H1 (cell line): ENCODE measurements at regions not wholly inside any gene's neighbourhood (a gene's known extent, or its start where the extent isn't known, plus 50 kb on each side); places are given as distances from the start of the nearest gene placed in this dataset.

ENCODE experiments used
- CTCF ChIA-PET: fragments of 300-600 bp; sonication (Branson Sonifier 250); formaldehyde crosslinking; loops from one replicate; lab custom pipeline; 2021; ENCODE audit not compliant: partially characterized antibody; lab: Charles Lee
- POLR2A ChIA-PET: fragments of 300-600 bp; sonication (Branson Sonifier 250); formaldehyde crosslinking; loops from one replicate; lab custom pipeline; 2021; ENCODE audit warnings: inconsistent platforms; ENCODE audit not compliant: partially characterized antibody; lab: Charles Lee
- DNase-seq, 2 experiments: peaks; one replicate each; pipeline versions ENCODE4 v3.0.0 to v3.0.0-alpha.2; 2010 to 2022; ENCODE audit warnings: low spot score in 2 of 2, low read depth in 1 of 2, mixed read lengths in 1 of 2
- FAIRE-seq: peaks from 2 replicates; lab custom pipeline; 2011; peaks lifted over from hg19 to GRCh38; lab: Jason Lieb, UNC
- H2AFZ ChIP-seq: 2 replicates; pipeline ENCODE4 v1.8.1; 2012; ENCODE audit warnings: low read length, inconsistent platforms
- H2AK5ac ChIP-seq: 2 replicates; pipeline ENCODE4 v1.6.1; 2013; ENCODE audit warnings: low read depth, low read length
- H2BK120ac ChIP-seq: replicated peaks from 2 replicates; pipeline ENCODE3; 2013; ENCODE audit warnings: low read depth, low read length, inconsistent platforms
- H2BK12ac ChIP-seq: 2 replicates; pipeline ENCODE4 v1.6.1; 2013; ENCODE audit warnings: low read depth, low read length
- H2BK15ac ChIP-seq: 2 replicates; pipeline ENCODE4 v1.6.1; 2013; ENCODE audit warnings: low read length
- H2BK20ac ChIP-seq: 2 replicates; pipeline ENCODE4 v1.6.1; 2013; ENCODE audit warnings: low read length
- H2BK5ac ChIP-seq: 2 replicates; pipeline ENCODE4 v1.6.1; 2013; ENCODE audit warnings: low read depth, low read length
- H3K14ac ChIP-seq: 2 replicates; pipeline ENCODE4 v1.6.1; 2013; ENCODE audit warnings: inconsistent platforms; ENCODE audit not compliant: insufficient read length
- H3K18ac ChIP-seq: 2 replicates; pipeline ENCODE4 v1.6.1; 2013; ENCODE audit warnings: low read length; ENCODE audit errors: extremely low read depth
- H3K23ac ChIP-seq: 2 replicates; pipeline ENCODE4 v1.6.1; 2013; ENCODE audit warnings: inconsistent platforms; ENCODE audit not compliant: insufficient read length
- H3K23me2 ChIP-seq: 2 replicates; pipeline ENCODE4 v1.6.1; 2013; ENCODE audit warnings: low read depth, low read length
- H3K27ac ChIP-seq: 2 replicates; pipeline ENCODE4 v1.6.1; 2011; ENCODE audit warnings: low read depth, low read length, inconsistent platforms
- H3K27me3 ChIP-seq, 4 experiments: replicated peaks in 1 of 4; 1 replicate in 1 of 4; 2 replicates in 3 of 4; pipeline versions ENCODE4 v1.6.1 to v1.8.1; 2011 to 2013; ENCODE audit warnings: low read length in 3 of 4, mild to moderate bottlenecking in 3 of 4, inconsistent platforms in 2 of 4, mixed read lengths in 2 of 4, moderate library complexity in 1 of 4; ENCODE audit not compliant: control insufficient read depth in 3 of 4, insufficient read depth in 3 of 4; ENCODE audit errors: extremely low read depth in 1 of 4
- H3K36me3 ChIP-seq, 4 experiments: 2 replicates each; pipeline versions ENCODE4 v1.6.1 to v1.8.1; 2011 to 2013; ENCODE audit warnings: mild to moderate bottlenecking in 4 of 4, low read length in 3 of 4, moderate library complexity in 2 of 4, control low read depth in 1 of 4, inconsistent platforms in 1 of 4; ENCODE audit not compliant: insufficient read depth in 4 of 4, control insufficient read depth in 2 of 4
- H3K4ac ChIP-seq: replicated peaks from 2 replicates; pipeline ENCODE3; 2013; ENCODE audit warnings: low read length, low read depth, mixed read lengths, inconsistent platforms; ENCODE audit not compliant: insufficient read length
- H3K4me1 ChIP-seq, 4 experiments: replicated peaks in 1 of 4; 1 replicate in 1 of 4; 2 replicates in 3 of 4; pipeline versions ENCODE4 v1.6.1 to v1.8.1; 2011 to 2013; ENCODE audit warnings: low read length in 3 of 4, inconsistent platforms in 2 of 4, mixed read lengths in 1 of 4; ENCODE audit not compliant: insufficient read depth in 4 of 4, control insufficient read depth in 3 of 4
- H3K4me2 ChIP-seq, 2 experiments: 2 replicates each; pipeline versions ENCODE4 v1.6.1 to v1.8.1; 2011 to 2013; ENCODE audit warnings: low read depth in 2 of 2, low read length in 2 of 2, control low read depth in 1 of 2, inconsistent platforms in 1 of 2, mild to moderate bottlenecking in 1 of 2; ENCODE audit not compliant: insufficient read depth in 1 of 2
- H3K4me3 ChIP-seq, 4 experiments: fragments of 200-600, 300-600 bp in 1 of 4; sonication (generic), shearing (Covaris generic), sonication (Bioruptor Twin) in 1 of 4; 2 replicates each; pipeline versions ENCODE4 v1.5.1 to v1.8.1; 2011 to 2016; ENCODE audit warnings: low read length in 4 of 4, low read depth in 3 of 4, control low read depth in 2 of 4, inconsistent platforms in 2 of 4, mild to moderate bottlenecking in 2 of 4, mixed read lengths in 1 of 4, moderate library complexity in 1 of 4; ENCODE audit not compliant: insufficient read depth in 2 of 4; ENCODE audit errors: extremely low read depth in 1 of 4
- H3K56ac ChIP-seq: replicated peaks from 2 replicates; pipeline ENCODE3; 2013; ENCODE audit warnings: low read depth, mild to moderate bottlenecking, mixed read lengths, low read length, inconsistent platforms; ENCODE audit not compliant: insufficient read length
- H3K79me1 ChIP-seq: 2 replicates; pipeline ENCODE4 v1.6.1; 2013; ENCODE audit warnings: low read depth, low read length, control low read depth
- H3K79me2 ChIP-seq, 2 experiments: 2 replicates each; pipeline versions ENCODE4 v1.6.1 to v1.8.1; 2012 to 2013; ENCODE audit warnings: low read length in 2 of 2, mild to moderate bottlenecking in 2 of 2, inconsistent platforms in 1 of 2; ENCODE audit not compliant: insufficient read depth in 2 of 2, control insufficient read depth in 1 of 2
- H3K9ac ChIP-seq, 4 experiments: replicated peaks in 1 of 4; 1 replicate in 1 of 4; 2 replicates in 3 of 4; pipeline versions ENCODE4 v1.6.1 to v1.8.1; 2011 to 2013; ENCODE audit warnings: low read depth in 3 of 4, low read length in 3 of 4, control low read depth in 2 of 4, mild to moderate bottlenecking in 2 of 4, moderate library complexity in 2 of 4, inconsistent platforms in 1 of 4; ENCODE audit errors: extremely low read depth in 1 of 4
- H3K9me3 ChIP-seq, 2 experiments: 2 replicates each; pipeline versions ENCODE4 v1.6.1 to v1.8.1; 2012 to 2013; ENCODE audit warnings: mild to moderate bottlenecking in 2 of 2, moderate library complexity in 2 of 2, control low read depth in 1 of 2, inconsistent platforms in 1 of 2, low read depth in 1 of 2, low read length in 1 of 2, mixed read lengths in 1 of 2; ENCODE audit not compliant: insufficient read depth in 2 of 2
- H4K20me1 ChIP-seq, 2 experiments: replicated peaks in 1 of 2; 2 replicates each; pipeline versions ENCODE3 to v1.8.1; 2011 to 2013; ENCODE audit warnings: inconsistent platforms in 2 of 2, low read length in 2 of 2, mild to moderate bottlenecking in 1 of 2; ENCODE audit not compliant: insufficient read depth in 2 of 2, control insufficient read depth in 1 of 2
- H4K5ac ChIP-seq: 2 replicates; pipeline ENCODE4 v1.6.1; 2013; ENCODE audit warnings: low read length, low read depth, mixed read lengths, inconsistent platforms; ENCODE audit not compliant: insufficient read length
- H4K8ac ChIP-seq: 2 replicates; pipeline ENCODE4 v1.8.0; 2013; ENCODE audit warnings: mild to moderate bottlenecking, moderate library complexity, low read length, inconsistent platforms; ENCODE audit not compliant: insufficient read depth; ENCODE audit errors: extremely low read depth
- H4K91ac ChIP-seq: replicated peaks from 2 replicates; pipeline ENCODE3; 2013; ENCODE audit warnings: low read length, mixed read lengths, inconsistent platforms; ENCODE audit not compliant: insufficient read length
- CHD1 ChIP-seq: IDR thresholded peaks from 2 replicates; pipeline ENCODE4 v1.6.1; 2012; ENCODE audit warnings: low read depth, low read length, improper control_type of control experiment
- EGR1 ChIP-seq: IDR thresholded peaks from 2 replicates; pipeline ENCODE4 v1.6.1; 2011; ENCODE audit warnings: low read depth, low read length, borderline replicate concordance
- HDAC6 ChIP-seq: IDR thresholded peaks from one replicate; pipeline ENCODE4 v1.7.1; 2012; ENCODE audit warnings: low read depth, mild to moderate bottlenecking, inconsistent platforms, low read length, moderate library complexity
- JUND ChIP-seq: IDR thresholded peaks from 2 replicates; pipeline ENCODE4 v1.6.1; 2011; ENCODE audit warnings: mild to moderate bottlenecking, improper control_type of control experiment, low read length
- NRF1 ChIP-seq: IDR thresholded peaks from 2 replicates; pipeline ENCODE4 v1.6.1; 2011; ENCODE audit warnings: mild to moderate bottlenecking, low read depth, low read length, improper control_type of control experiment
- POLR2AphosphoS5 ChIP-seq: IDR thresholded peaks from 2 replicates; pipeline ENCODE4 v1.6.1; 2011; ENCODE audit warnings: low read depth, low read length
- SAP30 ChIP-seq: fragments of 300-600 bp; sonication (generic); IDR thresholded peaks from 2 replicates; pipeline ENCODE4 v1.7.1; 2012; ENCODE audit warnings: low read length, moderate library complexity, mild to moderate bottlenecking, inconsistent platforms; ENCODE audit not compliant: insufficient read depth, insufficient replicate concordance
- SP1 ChIP-seq: IDR thresholded peaks from 2 replicates; pipeline ENCODE4 v1.6.1; 2011; ENCODE audit warnings: low read depth, low read length
- SUZ12 ChIP-seq: fragments of 200-600 bp; sonication (generic); IDR thresholded peaks from 2 replicates; pipeline ENCODE4 v1.6.1; 2012; ENCODE audit warnings: mild to moderate bottlenecking, inconsistent platforms, low read length, moderate library complexity, mixed read lengths
- TAF7 ChIP-seq: optimal IDR thresholded peaks from 2 replicates; pipeline ENCODE3; 2011; ENCODE audit warnings: low read depth, mild to moderate bottlenecking, inconsistent platforms, low read length, moderate library complexity, borderline replicate concordance
- TCF12 ChIP-seq: IDR thresholded peaks from 2 replicates; pipeline ENCODE4 v1.6.1; 2011; ENCODE audit warnings: low read depth, mild to moderate bottlenecking, low read length
- WGBS, 2 experiments: shearing (Covaris generic) in 1 of 2; methylation state at CpG; one replicate each; pipeline versions ENCODE4 v1.1.6 to v1.1.7; 2013 to 2015; ENCODE audit warnings: low lambda C conversion rate in 2 of 2, mixed read lengths in 2 of 2, inconsistent platforms in 1 of 2, low coverage in 1 of 2, missing lambda C conversion rate in 1 of 2; ENCODE audit not compliant: insufficient replicate concordance in 2 of 2, insufficient coverage in 1 of 2, insufficient read length in 1 of 2; ENCODE audit errors: extremely low coverage in 1 of 2, missing lambda C conversion rate in 1 of 2; 5-methylcytosine and 5-hydroxymethylcytosine counted together
- TF ChIP-seq, protein P1 (sequence below): IDR thresholded peaks from 2 replicates; pipeline ENCODE4 v1.6.1; 2012; ENCODE audit warnings: inconsistent platforms
- TF ChIP-seq, protein P2 (sequence below), 3 experiments: IDR thresholded peaks; 1 replicate in 2 of 3; 2 replicates in 1 of 3; pipeline versions ENCODE4 v1.5.1 to v1.6.1; 2011; ENCODE audit warnings: low read length in 3 of 3, mild to moderate bottlenecking in 3 of 3, inconsistent platforms in 2 of 3, low read depth in 1 of 3, moderate library complexity in 1 of 3; ENCODE audit not compliant: insufficient read depth in 1 of 3; ENCODE audit errors: control extremely low read depth in 1 of 3

DNA sequence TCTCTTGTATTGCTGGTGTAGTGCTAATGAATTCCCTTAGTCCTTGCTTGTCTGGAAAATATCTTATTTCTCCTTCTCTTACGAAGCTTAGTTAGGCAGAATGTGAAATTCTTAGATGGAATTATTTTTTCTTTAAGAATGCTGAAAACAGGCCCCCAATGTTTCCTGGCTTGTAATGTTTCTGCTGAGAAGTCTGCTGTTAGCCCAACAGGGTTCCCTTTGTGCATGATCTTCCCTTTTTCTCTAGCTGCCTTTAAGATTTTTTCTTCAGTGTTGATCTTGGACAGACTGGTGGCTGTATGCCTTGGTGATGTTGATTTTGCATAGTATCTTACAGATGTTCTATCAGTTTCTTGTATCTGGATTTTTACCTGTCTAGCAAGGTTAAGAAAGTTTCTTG lies 191.3 kb upstream of the DMRTA1 start:
- Histone ChIP-seq H3K79me1 (no peaks in the 10 kb centered on the region), H3K4ac (no peak overlapping the region), H3K4me1 (no peaks in the 10 kb centered on the region), H3K79me2 (no peaks in the 10 kb centered on the region), H4K91ac (no peak overlapping the region), H3K23me2 (no peaks in the 10 kb centered on the region), H4K5ac (no peak overlapping the region), H3K56ac (no peak overlapping the region), H3K14ac (no peak overlapping the region), H2AFZ (no peak overlapping the region), H3K4me3 (no peak overlapping the region), H2BK12ac (no peak overlapping the region), H2BK5ac (no peak overlapping the region), H3K9ac (no peak overlapping the region), H3K27me3 (no peaks in the 10 kb centered on the region), H3K23ac (no peak overlapping the region), H2BK120ac (no peak overlapping the region), H3K36me3 (no peaks in the 10 kb centered on the region), H4K8ac (no peak overlapping the region), H3K9me3 (peaks cover 10 to 19% of the 10 kb centered on the region in 2 experiments), H2AK5ac (no peak overlapping the region), H3K18ac (no peak overlapping the region), H3K27ac (no peak overlapping the region), H4K20me1 (no peaks in the 10 kb centered on the region), H3K4me2 (no peak overlapping the region), H2BK20ac (no peak overlapping the region), H2BK15ac (no peak overlapping the region)
- POLR2A ChIA-PET = no interaction called here
- WGBS, 2 experiments = 94% methylated on average over 1 of the region's 1 CpG; no CpG with 5 or more reads in 1 of the 2 experiments
- no peak for DNase-seq
- CTCF ChIA-PET = interaction anchor here (6.9 kb wide), 1 partner anchor 11 kb away, joined by 37 read pairs; no protein-coding TSS in a partner anchor
- FAIRE-seq = no peak
- TF ChIP-seq, protein P1, sequence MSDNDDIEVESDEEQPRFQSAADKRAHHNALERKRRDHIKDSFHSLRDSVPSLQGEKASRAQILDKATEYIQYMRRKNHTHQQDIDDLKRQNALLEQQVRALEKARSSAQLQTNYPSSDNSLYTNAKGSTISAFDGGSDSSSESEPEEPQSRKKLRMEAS = no peak
- TF ChIP-seq SAP30 (no peak), TAF7 (no peak), CHD1 (no peak), EGR1 (no peak), SUZ12 (no peak), SP1 (no peak), TCF12 (no peak), POLR2AphosphoS5 (no peak), NRF1 (no peak), JUND (no peak), HDAC6 (no peak)
- TF ChIP-seq, protein P2, sequence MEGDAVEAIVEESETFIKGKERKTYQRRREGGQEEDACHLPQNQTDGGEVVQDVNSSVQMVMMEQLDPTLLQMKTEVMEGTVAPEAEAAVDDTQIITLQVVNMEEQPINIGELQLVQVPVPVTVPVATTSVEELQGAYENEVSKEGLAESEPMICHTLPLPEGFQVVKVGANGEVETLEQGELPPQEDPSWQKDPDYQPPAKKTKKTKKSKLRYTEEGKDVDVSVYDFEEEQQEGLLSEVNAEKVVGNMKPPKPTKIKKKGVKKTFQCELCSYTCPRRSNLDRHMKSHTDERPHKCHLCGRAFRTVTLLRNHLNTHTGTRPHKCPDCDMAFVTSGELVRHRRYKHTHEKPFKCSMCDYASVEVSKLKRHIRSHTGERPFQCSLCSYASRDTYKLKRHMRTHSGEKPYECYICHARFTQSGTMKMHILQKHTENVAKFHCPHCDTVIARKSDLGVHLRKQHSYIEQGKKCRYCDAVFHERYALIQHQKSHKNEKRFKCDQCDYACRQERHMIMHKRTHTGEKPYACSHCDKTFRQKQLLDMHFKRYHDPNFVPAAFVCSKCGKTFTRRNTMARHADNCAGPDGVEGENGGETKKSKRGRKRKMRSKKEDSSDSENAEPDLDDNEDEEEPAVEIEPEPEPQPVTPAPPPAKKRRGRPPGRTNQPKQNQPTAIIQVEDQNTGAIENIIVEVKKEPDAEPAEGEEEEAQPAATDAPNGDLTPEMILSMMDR (IDR thresholded peaks at IDR 0.05; ENCODE audit: control extremely low read depth in 1 of 3, insufficient read depth in 1 of 3, low read depth in 1 of 3, low read length in 3 of 3) = no peak
